ENCODE measurements at regions not wholly inside any gene's neighbourhood (a gene's known extent, or its start where the extent isn't known, plus 50 kb on each side); places are given as distances from the start of the nearest gene placed in this dataset.

DNA sequence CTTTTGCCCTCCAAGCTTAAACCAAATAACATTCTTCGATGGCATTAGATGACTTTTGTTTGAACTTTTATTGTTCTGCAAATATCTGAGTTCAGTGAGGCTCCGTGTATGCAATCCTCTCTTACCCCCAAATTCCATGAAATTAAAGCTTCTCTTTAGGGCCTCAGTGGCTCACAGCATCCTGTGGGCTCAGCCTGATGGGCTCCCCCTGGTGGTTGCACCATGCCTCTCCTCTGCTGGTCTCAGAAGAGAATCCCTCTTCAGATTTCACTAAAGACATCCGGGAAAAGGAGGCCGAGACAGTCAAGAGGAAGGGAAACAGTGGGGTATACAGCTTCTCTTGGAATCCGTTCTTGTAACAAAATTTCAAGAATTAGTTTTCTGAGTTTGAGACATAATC is 331.6 kb upstream of the NT5E start:
- TF ChIP-seq, protein P1, sequence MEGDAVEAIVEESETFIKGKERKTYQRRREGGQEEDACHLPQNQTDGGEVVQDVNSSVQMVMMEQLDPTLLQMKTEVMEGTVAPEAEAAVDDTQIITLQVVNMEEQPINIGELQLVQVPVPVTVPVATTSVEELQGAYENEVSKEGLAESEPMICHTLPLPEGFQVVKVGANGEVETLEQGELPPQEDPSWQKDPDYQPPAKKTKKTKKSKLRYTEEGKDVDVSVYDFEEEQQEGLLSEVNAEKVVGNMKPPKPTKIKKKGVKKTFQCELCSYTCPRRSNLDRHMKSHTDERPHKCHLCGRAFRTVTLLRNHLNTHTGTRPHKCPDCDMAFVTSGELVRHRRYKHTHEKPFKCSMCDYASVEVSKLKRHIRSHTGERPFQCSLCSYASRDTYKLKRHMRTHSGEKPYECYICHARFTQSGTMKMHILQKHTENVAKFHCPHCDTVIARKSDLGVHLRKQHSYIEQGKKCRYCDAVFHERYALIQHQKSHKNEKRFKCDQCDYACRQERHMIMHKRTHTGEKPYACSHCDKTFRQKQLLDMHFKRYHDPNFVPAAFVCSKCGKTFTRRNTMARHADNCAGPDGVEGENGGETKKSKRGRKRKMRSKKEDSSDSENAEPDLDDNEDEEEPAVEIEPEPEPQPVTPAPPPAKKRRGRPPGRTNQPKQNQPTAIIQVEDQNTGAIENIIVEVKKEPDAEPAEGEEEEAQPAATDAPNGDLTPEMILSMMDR (IDR thresholded peaks at IDR 0.05; ENCODE audit: control extremely low read depth, extremely low read depth, low read depth, missing control alignments): no peak
- CTCF ChIA-PET: interaction anchor here (1.2 to 1.9 kb wide), 3 partner anchors 9 to 19 kb away, joined by 4 to 9 read pairs (median 4); no protein-coding TSS in a partner anchor
- no peak for DNase-seq (ENCODE audit: extremely low spot score)
- POLR2A ChIA-PET: no interaction called here

DNA sequence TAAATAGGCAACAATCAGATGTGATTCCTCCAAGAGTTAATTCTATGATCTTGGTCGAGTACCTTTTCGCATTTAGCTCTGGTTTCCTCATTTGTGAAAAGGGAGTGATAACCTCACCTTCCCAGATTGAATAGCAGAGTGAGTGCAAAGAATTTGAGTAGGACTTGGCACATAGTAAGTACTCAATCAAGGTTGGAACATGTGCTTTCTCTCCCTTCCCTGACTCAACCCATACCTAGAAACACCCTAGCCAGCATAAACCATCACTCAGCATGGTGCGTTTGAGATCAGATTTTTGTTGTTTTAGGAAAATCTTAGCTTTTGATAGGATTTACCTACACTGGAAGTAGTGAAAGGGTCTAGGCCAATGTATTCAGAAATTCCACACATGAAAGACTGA is 333.4 kb upstream of the NT5E start:
- DNase-seq (ENCODE audit: extremely low spot score): no peak
- POLR2A ChIA-PET: no interaction called here
- CTCF ChIA-PET: no interaction called here
- TF ChIP-seq, protein P1 (IDR thresholded peaks at IDR 0.05; ENCODE audit: control extremely low read depth, extremely low read depth, low read depth, missing control alignments): no peak

DNA sequence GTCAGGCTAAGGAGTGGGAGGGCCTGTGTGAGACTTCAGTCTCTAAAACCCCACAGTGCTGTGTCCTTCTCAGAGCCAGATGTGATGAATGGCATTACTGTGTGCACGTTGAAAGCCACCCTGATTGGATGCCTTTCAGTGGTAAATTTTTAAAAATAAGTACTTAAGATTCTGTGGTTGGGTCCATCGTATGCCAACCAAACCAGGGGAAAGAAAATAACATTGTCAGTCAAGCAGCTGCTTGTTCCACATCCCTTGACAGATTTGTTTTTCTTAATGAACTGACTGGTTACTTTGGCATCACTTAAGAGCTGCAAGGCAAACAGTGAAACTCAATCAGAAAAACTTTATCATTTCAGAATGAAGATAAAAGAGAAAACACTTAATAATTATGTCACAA is 334.0 kb upstream of the NT5E start:
- TF ChIP-seq, protein P1 (IDR thresholded peaks at IDR 0.05; ENCODE audit: control extremely low read depth, extremely low read depth, low read depth, missing control alignments): no peak
- DNase-seq (ENCODE audit: extremely low spot score): no peak

DNA sequence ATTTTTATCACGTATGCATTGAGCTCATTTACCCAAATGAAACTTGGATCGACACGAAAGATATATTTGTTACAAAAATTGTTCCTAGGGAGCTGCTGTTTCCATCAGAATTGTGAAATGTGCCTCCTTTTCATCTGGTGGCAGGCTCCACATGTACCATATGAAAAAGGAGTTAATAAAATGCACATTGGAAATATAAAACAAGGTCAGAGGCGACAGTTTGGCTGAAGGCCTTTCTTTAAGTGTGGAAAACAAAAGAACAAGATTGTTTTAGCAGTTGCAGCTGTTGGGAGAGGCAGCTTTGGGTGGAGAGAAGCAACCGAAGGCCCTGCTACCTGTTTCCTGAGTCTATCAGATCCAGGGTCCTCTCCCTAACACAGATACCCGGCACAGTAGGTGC is 334.5 kb upstream of the NT5E start:
- TF ChIP-seq, protein P1 (IDR thresholded peaks at IDR 0.05; ENCODE audit: control extremely low read depth, extremely low read depth, low read depth, missing control alignments): no peak
- ChIA-PET POLR2A (no interaction called here), CTCF (no interaction called here)
- DNase-seq (ENCODE audit: extremely low spot score): no peak

More for the DNA sequence above, 334.0 kb upstream of the NT5E start:
- POLR2A ChIA-PET: no interaction called here
- CTCF ChIA-PET: no interaction called here

DNA sequence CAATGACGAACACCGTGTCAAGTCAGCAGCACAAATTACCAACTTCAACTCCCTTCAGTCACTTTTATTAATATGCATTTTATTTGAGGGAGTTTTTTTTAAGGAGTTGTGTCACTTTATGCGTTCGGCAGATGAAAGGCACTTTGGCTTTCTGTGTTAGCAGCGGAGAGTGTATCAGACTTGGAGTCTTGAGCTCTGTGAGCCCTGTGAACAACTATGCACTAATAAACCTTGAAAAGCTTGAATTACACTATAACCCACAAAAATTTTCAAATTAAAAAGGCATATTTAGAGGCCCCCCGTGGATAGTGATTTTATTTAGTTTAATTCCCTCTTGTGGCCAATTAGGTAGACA is 335.3 kb upstream of the NT5E start:
- TF ChIP-seq, protein P1 (IDR thresholded peaks at IDR 0.05; ENCODE audit: control extremely low read depth, extremely low read depth, low read depth, missing control alignments): no peak
- POLR2A ChIA-PET: no interaction called here
- CTCF ChIA-PET: no interaction called here
- DNase-seq (ENCODE audit: extremely low spot score): no peak

DNA sequence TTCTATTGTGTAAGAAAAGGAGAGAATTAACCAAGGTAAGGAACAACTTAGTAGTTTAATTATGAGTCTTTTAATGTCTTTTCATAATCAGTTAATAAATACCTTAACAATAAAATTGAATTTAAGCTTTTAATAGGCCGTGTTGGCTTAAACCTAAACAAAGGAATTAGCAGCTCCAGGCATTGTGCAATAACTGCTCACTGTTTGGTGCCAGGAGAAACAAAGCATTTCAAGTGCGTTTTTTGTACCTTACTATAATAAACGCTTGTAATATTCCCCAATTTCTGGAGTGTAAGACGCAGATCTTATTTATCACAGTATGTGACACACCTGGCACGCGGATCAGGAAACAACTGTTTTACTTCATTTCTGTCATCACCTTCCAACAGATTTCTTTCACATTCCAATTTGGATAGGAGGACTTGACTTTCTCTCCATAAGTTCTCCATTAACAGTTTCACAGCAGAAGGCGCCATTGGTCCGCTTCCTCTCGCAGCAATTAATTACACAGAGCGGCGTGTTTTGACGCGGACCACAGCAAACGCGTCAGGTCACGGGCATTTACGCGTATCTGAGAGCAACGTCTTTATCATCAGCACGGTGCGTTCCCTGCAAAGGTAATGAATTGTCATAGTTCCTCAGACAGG is 335.8 kb upstream of the NT5E start:
- ChIA-PET POLR2A (no interaction called here), CTCF (no interaction called here)
- TF ChIP-seq, protein P1 (IDR thresholded peaks at IDR 0.05; ENCODE audit: control extremely low read depth, extremely low read depth, low read depth, missing control alignments): no peak
- no peak for DNase-seq (ENCODE audit: extremely low spot score)

DNA sequence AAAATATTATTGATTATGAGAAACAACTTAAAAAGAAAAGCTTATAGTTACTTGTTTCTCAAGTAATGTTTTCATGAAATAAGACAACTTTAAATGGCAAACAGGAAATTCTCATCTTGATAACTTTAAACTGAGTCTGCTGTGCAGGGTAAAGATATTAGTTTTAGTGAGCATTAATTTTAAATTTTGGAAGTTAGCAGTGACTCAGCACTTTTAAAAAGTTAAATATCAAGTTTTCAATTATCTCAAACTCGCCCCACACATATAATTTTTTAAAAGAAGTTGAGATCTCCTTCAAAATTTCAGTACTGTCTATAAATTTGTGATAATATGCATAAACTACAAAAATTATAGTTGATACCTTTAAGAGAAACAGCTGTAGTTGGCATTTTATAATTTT is 337.3 kb upstream of the NT5E start:
- CTCF ChIA-PET: no interaction called here
- no peak for DNase-seq (ENCODE audit: extremely low spot score)
- POLR2A ChIA-PET: no interaction called here
- TF ChIP-seq, protein P1 (IDR thresholded peaks at IDR 0.05; ENCODE audit: control extremely low read depth, extremely low read depth, low read depth, missing control alignments): no peak

Data from GM10248 (cell line).